Cardiac fibroblast (primary cell): ENCODE measurements at regions not wholly inside any gene's neighbourhood (a gene's known extent, or its start where the extent isn't known, plus 50 kb on each side); places are given as distances from the start of the nearest gene placed in this dataset.

Source experiments
- DNase-seq, 2 donors: peaks; one replicate each; pipeline versions ENCODE4 v3.0.0 to v3.0.0-alpha.2; 2010; ENCODE audit warnings: low read depth in 2 of 2
- H3K4me3 ChIP-seq, 2 donors: replicated peaks in 1 of 2; 1 replicate in 1 of 2; 2 replicates in 1 of 2; pipeline ENCODE4 v1.5.1; 2011; ENCODE audit warnings: low read depth in 2 of 2, low read length in 2 of 2, mild to moderate bottlenecking in 2 of 2, moderate library complexity in 1 of 2
- CTCF ChIP-seq: IDR thresholded peaks from one replicate; pipeline ENCODE4 v1.5.1; 2011; ENCODE audit warnings: low read depth, mild to moderate bottlenecking, low read length, inconsistent platforms

DNA sequence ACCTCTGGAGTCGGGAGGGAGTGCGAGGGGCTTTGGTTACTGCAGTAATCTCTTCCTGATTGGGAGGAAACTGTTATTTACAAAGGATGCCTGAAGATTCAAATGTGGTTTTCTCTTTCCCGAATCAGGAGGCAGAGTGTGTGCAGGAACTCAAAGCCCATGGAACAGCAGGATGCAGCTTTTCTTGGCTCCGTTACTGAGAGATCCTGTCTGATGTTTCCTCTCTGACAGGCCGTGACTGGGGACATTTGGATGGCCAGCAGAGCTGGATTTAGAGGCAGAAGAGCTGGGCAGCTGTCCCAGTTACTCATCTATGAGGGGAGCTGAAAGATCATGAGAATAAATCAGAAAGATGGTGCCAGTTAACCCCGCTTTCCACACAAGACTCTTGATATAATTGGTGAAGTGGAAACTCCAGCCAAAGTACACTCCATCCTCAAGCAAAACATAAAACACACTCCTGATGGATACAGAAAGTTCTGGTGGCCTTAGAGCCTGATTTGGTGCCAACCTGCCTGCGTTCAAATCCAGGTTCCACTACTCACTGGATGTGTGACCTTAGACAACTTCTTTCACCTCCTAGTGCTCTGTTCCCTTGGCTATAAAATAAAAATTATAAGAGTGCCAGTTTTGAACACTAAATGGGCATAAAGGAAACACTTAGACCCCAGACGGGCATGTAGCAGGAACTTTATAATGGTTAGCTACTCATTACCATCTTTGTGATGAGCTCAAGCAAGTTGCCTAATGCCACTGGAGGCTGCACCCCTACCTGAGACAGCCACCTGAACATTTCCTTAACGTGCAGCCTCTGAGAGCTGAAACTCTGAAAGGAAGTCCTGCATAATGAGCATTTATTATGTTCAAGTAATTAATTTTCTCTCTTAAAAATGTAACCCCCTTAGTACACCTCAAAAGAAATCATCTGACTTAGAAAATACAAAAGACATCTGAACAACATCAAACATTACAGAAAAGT lies 349.0 kb upstream of the GATB start:
- H3K4me3 ChIP-seq = no peak overlapping the region
- TF ChIP-seq CTCF = no peak
- peak in 1 of 2 donors; percentile 30 for DNase-seq

DNA sequence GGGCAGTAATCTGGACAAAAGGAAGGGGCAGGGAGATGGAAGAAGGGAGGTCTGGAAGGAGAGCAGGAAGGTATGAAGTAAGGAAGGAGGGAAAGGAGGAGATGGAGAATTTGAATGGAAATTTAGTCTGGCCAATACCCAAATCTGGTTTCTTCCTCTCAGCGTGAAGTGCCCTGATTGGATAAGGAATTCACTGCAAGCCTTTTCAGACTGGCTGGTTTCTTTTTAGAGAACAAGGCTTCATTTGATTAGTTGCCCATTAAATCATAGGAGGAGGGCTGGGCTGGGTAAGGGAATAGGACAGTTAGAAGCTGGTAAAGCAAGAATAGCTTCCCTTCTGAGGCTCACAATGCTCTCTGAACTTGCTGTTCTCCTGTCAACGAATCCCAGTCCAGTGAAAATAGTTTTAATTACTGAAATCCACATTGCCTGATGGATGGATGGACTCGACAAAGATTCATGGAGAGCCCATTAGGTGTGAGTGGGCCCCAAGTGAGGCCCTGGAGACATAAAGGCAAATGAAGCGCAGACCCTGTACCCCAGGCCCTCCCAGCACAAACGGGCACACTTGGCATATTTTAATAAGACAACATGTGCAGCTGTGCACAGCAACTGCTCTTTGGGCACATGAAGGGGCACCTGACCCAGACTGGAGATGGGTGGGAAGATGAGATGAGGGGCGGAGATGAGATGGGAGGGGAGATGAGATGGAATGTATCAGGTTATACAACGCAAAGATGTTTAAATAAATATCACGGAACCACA lies 347.1 kb upstream of the GATB start:
- no peak for TF ChIP-seq CTCF
- no peak for DNase-seq
- no peak overlapping the region for H3K4me3 ChIP-seq

DNA sequence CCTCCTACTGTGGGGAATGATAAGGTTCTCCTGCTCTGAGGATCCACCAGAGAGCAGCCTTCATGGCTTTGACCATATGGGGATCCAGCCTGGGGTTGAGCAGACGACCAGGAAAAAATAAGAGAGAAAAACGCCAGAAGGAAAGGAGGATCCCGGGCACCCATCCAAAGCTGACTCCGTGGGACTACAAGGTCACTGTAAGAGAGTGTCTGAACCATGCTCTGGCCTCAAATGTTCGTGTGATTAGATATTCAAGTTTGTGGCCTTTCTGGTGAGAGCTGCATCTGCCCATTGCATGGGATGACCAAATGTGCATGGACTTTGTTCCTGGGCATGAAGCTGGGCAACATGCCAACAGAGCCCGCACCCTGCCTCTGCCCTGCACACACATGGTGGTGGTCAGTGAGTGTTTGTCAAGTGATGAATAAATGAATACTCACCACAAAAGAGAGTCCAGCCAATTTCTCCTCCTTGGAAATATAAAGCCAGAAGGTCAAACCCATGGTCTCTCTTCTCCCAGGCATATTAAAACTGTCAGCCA lies 346.0 kb upstream of the GATB start:
- no peak for TF ChIP-seq CTCF
- no peak overlapping the region for H3K4me3 ChIP-seq
- DNase-seq = peak; percentile 5 to 19

DNA sequence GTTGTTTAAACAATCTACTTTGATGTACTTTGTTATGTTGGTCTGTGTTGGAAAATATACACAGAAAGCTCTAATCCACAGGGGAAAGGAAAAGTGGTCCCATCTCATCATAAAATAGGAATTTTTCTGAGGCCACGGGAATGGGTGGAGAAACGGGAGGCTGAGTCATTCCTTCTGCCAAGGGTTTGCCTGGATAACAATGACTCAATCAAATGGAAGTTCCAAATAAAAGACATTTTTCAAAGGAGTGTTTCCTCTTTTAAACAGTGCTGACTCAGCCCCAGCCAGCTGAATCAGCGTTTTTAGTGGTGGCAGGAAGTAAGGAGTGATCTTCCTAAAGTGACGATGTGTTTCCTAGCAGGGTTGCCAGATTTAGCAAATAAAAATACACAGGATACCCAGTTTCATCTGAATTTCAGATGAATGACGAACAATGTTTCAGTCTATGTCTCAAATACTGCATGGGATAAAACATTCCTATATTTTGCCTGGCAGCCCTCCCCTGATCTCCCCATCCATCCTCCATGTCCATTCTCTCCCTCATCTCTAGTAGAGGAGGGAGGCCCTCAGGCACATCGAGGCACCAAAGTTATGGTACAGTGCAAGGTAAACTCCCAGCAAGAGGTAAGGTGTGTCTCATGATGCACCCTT lies 345.4 kb upstream of the GATB start:
- H3K4me3 ChIP-seq = no peak overlapping the region
- DNase-seq = peak; percentile 94
- no peak for TF ChIP-seq CTCF

DNA sequence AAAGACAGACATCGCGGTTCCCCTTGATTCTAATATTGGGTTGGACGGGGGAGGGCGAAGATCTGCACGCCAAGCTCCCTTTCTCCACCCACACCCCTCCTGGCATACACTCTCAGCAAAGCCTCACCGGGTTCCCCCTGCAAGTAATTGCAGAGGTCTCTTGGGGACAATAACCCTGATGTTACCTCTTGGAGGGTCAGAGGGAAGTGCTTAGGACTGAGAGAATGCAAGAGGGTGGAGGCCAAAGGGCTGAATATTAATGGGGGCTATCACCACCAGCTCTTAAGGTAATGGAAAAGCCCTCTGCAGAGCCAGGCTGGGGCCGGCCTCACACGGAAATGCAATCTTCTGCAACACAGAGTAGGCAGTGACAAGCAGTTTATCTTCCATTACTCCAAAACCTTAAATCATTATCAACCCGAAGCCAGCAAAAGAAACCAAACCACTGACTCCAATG lies 344.1 kb upstream of the GATB start:
- DNase-seq = no peak
- no peak for TF ChIP-seq CTCF
- no peak overlapping the region for H3K4me3 ChIP-seq

DNA sequence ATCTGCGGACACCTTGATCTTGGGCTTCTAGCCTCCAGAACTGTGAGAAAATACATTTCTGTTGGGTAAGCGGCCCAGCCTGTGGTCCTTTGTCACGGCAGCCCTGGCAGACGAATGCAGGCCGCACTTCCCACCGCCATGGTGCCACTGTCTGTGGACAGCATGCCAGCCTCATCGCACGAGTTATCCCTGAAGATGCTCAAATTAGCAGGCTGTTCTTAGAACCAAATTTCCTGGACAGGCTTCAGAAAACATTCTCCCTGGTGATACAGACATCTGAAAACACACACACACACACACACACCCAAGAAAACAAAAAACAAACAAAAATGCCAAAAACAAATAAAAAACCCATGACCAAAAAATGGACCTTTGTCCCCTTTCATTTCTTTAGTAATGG lies 343.5 kb upstream of the GATB start:
- TF ChIP-seq CTCF = no peak
- DNase-seq = no peak
- H3K4me3 ChIP-seq = no peak overlapping the region
